ENCODE measurements at regions not wholly inside any gene's neighbourhood (a gene's known extent, or its start where the extent isn't known, plus 50 kb on each side); places are given as distances from the start of the nearest gene placed in this dataset.

GRCh38 chr7:88450874-88451273, 144.2 kb upstream of the STEAP4 start:
- no peaks in the 10 kb centered on the region for H3K4me1 ChIP-seq
- no peak for ATAC-seq
- H3K27me3 ChIP-seq = no peaks in the 10 kb centered on the region
- no peaks in the 10 kb centered on the region for H3K36me3 ChIP-seq
- no peak for DNase-seq
- intact Hi-C loops (cut with DNase I) = no loop called here
- H3K9me3 ChIP-seq = no peaks in the 10 kb centered on the region
- H3K4me3 ChIP-seq = no peak overlapping the region
- TF ChIP-seq CTCF (IDR thresholded peaks at IDR 0.05) (no peak), POLR2A (IDR thresholded peaks at IDR 0.05) (no peak)
- no peak overlapping the region for H3K27ac ChIP-seq
- 87 to 96% (median 94%) methylated on average over 1 of the region's 1 CpG for WGBS, 4 donors

GRCh38 chr7:88449410-88449809, 142.7 kb upstream of the STEAP4 start:
- intact Hi-C loops (cut with DNase I) = no loop called here
- ATAC-seq = no peak

GRCh38 chr7:88442413-88442812, 135.7 kb upstream of the STEAP4 start:
- Histone ChIP-seq H3K9me3 (no peaks in the 10 kb centered on the region), H3K36me3 (no peaks in the 10 kb centered on the region), H3K4me3 (no peak overlapping the region), H3K27me3 (no peaks in the 10 kb centered on the region), H3K27ac (no peak overlapping the region), H3K4me1 (no peaks in the 10 kb centered on the region)
- ATAC-seq = no peak
- 19 to 43% (median 23%) methylated on average over 1 of the region's 1 CpG for WGBS, 4 donors
- intact Hi-C loops (cut with DNase I) = no loop called here
- DNase-seq = no peak
- TF ChIP-seq POLR2A (IDR thresholded peaks at IDR 0.05) (no peak), CTCF (IDR thresholded peaks at IDR 0.05) (no peak)

More at GRCh38 chr7:88449410-88449809, 142.7 kb upstream of the STEAP4 start:
- 62 to 75% (median 70%) methylated on average over 1 of the region's 1 CpG for WGBS, 4 donors
- Histone ChIP-seq H3K27me3 (no peaks in the 10 kb centered on the region), H3K4me1 (no peaks in the 10 kb centered on the region), H3K36me3 (no peaks in the 10 kb centered on the region), H3K9me3 (no peaks in the 10 kb centered on the region), H3K4me3 (no peak overlapping the region), H3K27ac (no peak overlapping the region)
- no peak for DNase-seq
- no peak for TF ChIP-seq POLR2A (IDR thresholded peaks at IDR 0.05)

- ATAC-seq = no peak
- no peaks in the 10 kb centered on the region for H3K4me1 ChIP-seq
- H3K4me3 ChIP-seq = no peak overlapping the region
- no peak for DNase-seq
- H3K36me3 ChIP-seq = no peaks in the 10 kb centered on the region
- no peaks in the 10 kb centered on the region for H3K9me3 ChIP-seq
- intact Hi-C loops (cut with DNase I) = no loop called here
- no peak for TF ChIP-seq CTCF (IDR thresholded peaks at IDR 0.05)
- no peak overlapping the region for H3K27ac ChIP-seq
- H3K27me3 ChIP-seq = no peaks in the 10 kb centered on the region
Measured at GRCh38 chr7:88437132-88437531, 130.4 kb upstream of the STEAP4 start.

GRCh38 chr7:88432301-88432700, 125.6 kb upstream of the STEAP4 start:
- Histone ChIP-seq H3K27ac (no peak overlapping the region), H3K27me3 (no peaks in the 10 kb centered on the region), H3K4me1 (no peaks in the 10 kb centered on the region), H3K36me3 (no peaks in the 10 kb centered on the region), H3K9me3 (no peaks in the 10 kb centered on the region), H3K4me3 (no peak overlapping the region)
- TF ChIP-seq CTCF (IDR thresholded peaks at IDR 0.05) = no peak
- no peak for TF ChIP-seq POLR2A (IDR thresholded peaks at IDR 0.05)
- DNase-seq (no peak), ATAC-seq (no peak)
- 52 to 72% (median 64%) methylated on average over 2 of the region's 2 CpGs for WGBS, 4 donors
- intact Hi-C loops (cut with DNase I) = no loop called here
